ENCODE measurements at regions not wholly inside any gene's neighbourhood (a gene's known extent, or its start where the extent isn't known, plus 50 kb on each side); places are given as distances from the start of the nearest gene placed in this dataset.

- DNase-seq, result no peak
Observed at GRCh38 chr6:40340957-40341356, 246.2 kb downstream of the LRFN2 start.

- no peak for DNase-seq
Observed at GRCh38 chr6:40340196-40340595, 247.0 kb downstream of the LRFN2 start.

- no peak for DNase-seq
Observed at GRCh38 chr6:40338306-40338705, 248.9 kb downstream of the LRFN2 start.

- no peak for DNase-seq
Observed at GRCh38 chr6:40336940-40337760, 250.0 kb downstream of the LRFN2 start.

GRCh38 chr6:40336296-40336695 lies 250.9 kb downstream of the LRFN2 start:
- DNase-seq, result no peak

GRCh38 chr6:40334496-40335270 lies 252.5 kb downstream of the LRFN2 start:
- DNase-seq, result no peak

GRCh38 chr6:40331545-40331944 lies 255.6 kb downstream of the LRFN2 start:
- no peak for DNase-seq

GRCh38 chr6:40330301-40330721 lies 256.9 kb downstream of the LRFN2 start:
- DNase-seq, result no peak

- DNase-seq, result no peak
Observed at GRCh38 chr6:40328986-40329545, 258.1 kb downstream of the LRFN2 start.

GRCh38 chr6:40328386-40328985 lies 258.7 kb downstream of the LRFN2 start:
- DNase-seq, result peak in 1 of 3 donors; percentile 7

GRCh38 chr6:40326714-40327421 lies 260.3 kb downstream of the LRFN2 start:
- peak in 1 of 3 donors; percentile 15 for DNase-seq

GRCh38 chr6:40325791-40326190 lies 261.4 kb downstream of the LRFN2 start:
- DNase-seq, result no peak

GRCh38 chr6:40325041-40325440 lies 262.1 kb downstream of the LRFN2 start:
- no peak for DNase-seq

- no peak for DNase-seq
Observed at GRCh38 chr6:40323881-40324634, 263.1 kb downstream of the LRFN2 start.

- no peak for DNase-seq
Observed at GRCh38 chr6:40322336-40322735, 264.8 kb downstream of the LRFN2 start.

GRCh38 chr6:40321616-40322015 lies 265.5 kb downstream of the LRFN2 start:
- DNase-seq, result no peak

GRCh38 chr6:40320947-40321346 lies 266.2 kb downstream of the LRFN2 start:
- DNase-seq, result no peak

- no peak for DNase-seq
Observed at GRCh38 chr6:40320441-40320840, 266.7 kb downstream of the LRFN2 start.

GRCh38 chr6:40319124-40319523 lies 268.0 kb downstream of the LRFN2 start:
- no peak for DNase-seq

GRCh38 chr6:40315060-40315459 lies 272.1 kb downstream of the LRFN2 start:
- DNase-seq, result no peak

GRCh38 chr6:40313582-40313981 lies 273.6 kb downstream of the LRFN2 start:
- no peak for DNase-seq
